Right lobe of liver (tissue), 4 donors: ENCODE measurements at regions not wholly inside any gene's neighbourhood (a gene's known extent, or its start where the extent isn't known, plus 50 kb on each side); places are given as distances from the start of the nearest gene placed in this dataset.

Source experiments
- CTCF ChIP-seq, 4 donors: fragments of 200-600 bp in 3 of 4; fragments of 450-650 bp in 1 of 4; IDR thresholded peaks; one replicate each; pipeline versions ENCODE4 v1.5.1 to v1.8.0; 2016 to 2022; ENCODE audit warnings: antibody characterized with exemption in 4 of 4, mild to moderate bottlenecking in 2 of 4
- POLR2A ChIP-seq: fragments of 450-650 bp; IDR thresholded peaks from one replicate; pipeline ENCODE4 v1.6.1; 2017; ENCODE audit warnings: antibody characterized with exemption, mild to moderate bottlenecking
- donor health status: DM: no; HTN: no; CAD: no.
- donor health status: DM: no; HTN: no; CAD: no.
- donor health status: DM: no; HTN: yes; CAD: no.

- TF ChIP-seq CTCF (IDR thresholded peaks at IDR 0.05), result no peak
- no peak for TF ChIP-seq POLR2A
Observed at GRCh38 chr10:27601946-27602538, 97.9 kb downstream of the RAB18 start.
